HG03442 (cell line): ENCODE measurements at regions not wholly inside any gene's neighbourhood (a gene's known extent, or its start where the extent isn't known, plus 50 kb on each side); places are given as distances from the start of the nearest gene placed in this dataset.
"Not testable (repeated sequence)": the region's sequence is repeated elsewhere in the genome, so short reads cannot be mapped to it uniquely, and the experiment has no call there.

Experiments used
- ATAC-seq: cut with Tn5 transposase; IDR thresholded peaks from one replicate; pipeline ENCODE4 v1.9.1; 2021; ENCODE audit warnings: mild to moderate bottlenecking, moderate library complexity; ENCODE audit not compliant: unreplicated experiment

GRCh38 chr4:24212642-24213041 is 322.8 kb upstream of the PPARGC1A start:
- ATAC-seq: no peak

- ATAC-seq: no peak
Measured at GRCh38 chr4:24211856-24212255, 322.0 kb upstream of the PPARGC1A start.

GRCh38 chr4:24210332-24210902 is 320.6 kb upstream of the PPARGC1A start:
- ATAC-seq: no peak

- no peak for ATAC-seq
Measured at GRCh38 chr4:24209906-24210305, 320.1 kb upstream of the PPARGC1A start.

- no peak for ATAC-seq
Measured at GRCh38 chr4:24209131-24209530, 319.3 kb upstream of the PPARGC1A start.

- no peak for ATAC-seq
Measured at GRCh38 chr4:24208691-24209090, 318.8 kb upstream of the PPARGC1A start.

GRCh38 chr4:24204708-24205107 is 314.9 kb upstream of the PPARGC1A start:
- ATAC-seq: not testable (repeated sequence)

- no peak for ATAC-seq
Measured at GRCh38 chr4:24203926-24204325, 314.1 kb upstream of the PPARGC1A start.

- ATAC-seq: no peak
Measured at GRCh38 chr4:24202579-24202978, 312.7 kb upstream of the PPARGC1A start.

- no peak for ATAC-seq
Measured at GRCh38 chr4:24197955-24198354, 308.1 kb upstream of the PPARGC1A start.

- ATAC-seq: no peak
Measured at GRCh38 chr4:24196785-24197184, 306.9 kb upstream of the PPARGC1A start.

- no peak for ATAC-seq
Measured at GRCh38 chr4:24195991-24196736, 306.3 kb upstream of the PPARGC1A start.

GRCh38 chr4:24192018-24192641 is 302.3 kb upstream of the PPARGC1A start:
- no peak for ATAC-seq

GRCh38 chr4:24190761-24191695 is 301.2 kb upstream of the PPARGC1A start:
- no peak for ATAC-seq

- no peak for ATAC-seq
Measured at GRCh38 chr4:24188459-24188858, 298.6 kb upstream of the PPARGC1A start.

- ATAC-seq: no peak
Measured at GRCh38 chr4:24186466-24186865, 296.6 kb upstream of the PPARGC1A start.

GRCh38 chr4:24181005-24181404 is 291.2 kb upstream of the PPARGC1A start:
- no peak for ATAC-seq

- no peak for ATAC-seq
Measured at GRCh38 chr4:24180586-24180985, 290.7 kb upstream of the PPARGC1A start.

- no peak for ATAC-seq
Measured at GRCh38 chr4:24179201-24179840, 289.5 kb upstream of the PPARGC1A start.

GRCh38 chr4:24177443-24177842 is 287.6 kb upstream of the PPARGC1A start:
- ATAC-seq: not testable (repeated sequence)

GRCh38 chr4:24175707-24176106 is 285.9 kb upstream of the PPARGC1A start:
- no peak for ATAC-seq
